Sigmoid colon (tissue), 4 donors: ENCODE measurements at regions not wholly inside any gene's neighbourhood (a gene's known extent, or its start where the extent isn't known, plus 50 kb on each side); places are given as distances from the start of the nearest gene placed in this dataset.

Source experiments
- EP300 ChIP-seq, 4 donors: sonication (generic); formaldehyde crosslinking; IDR thresholded peaks; one replicate each; pipeline ENCODE4 v1.6.1; 2017; ENCODE audit warnings: antibody characterized with exemption in 4 of 4
- POLR2A ChIP-seq, 2 donors: fragments of 450-650 bp; IDR thresholded peaks; one replicate each; pipeline ENCODE4 v1.6.1; 2016; ENCODE audit warnings: antibody characterized with exemption in 2 of 2, mild to moderate bottlenecking in 2 of 2, moderate library complexity in 2 of 2
- POLR2AphosphoS5 ChIP-seq, 4 donors: sonication (generic); formaldehyde crosslinking; IDR thresholded peaks; one replicate each; pipeline ENCODE4 v1.6.1; 2017; ENCODE audit warnings: antibody characterized with exemption in 4 of 4
- TF ChIP-seq, protein P1 (sequence below), 4 experiments: fragments of 450-650 bp in 3 of 4; fragments of 200-600 bp in 1 of 4; IDR thresholded peaks; one replicate each; pipeline ENCODE4 v1.5.1; 2016 to 2019; ENCODE audit warnings: antibody characterized with exemption in 4 of 4, mild to moderate bottlenecking in 3 of 4, moderate library complexity in 2 of 4

DNA sequence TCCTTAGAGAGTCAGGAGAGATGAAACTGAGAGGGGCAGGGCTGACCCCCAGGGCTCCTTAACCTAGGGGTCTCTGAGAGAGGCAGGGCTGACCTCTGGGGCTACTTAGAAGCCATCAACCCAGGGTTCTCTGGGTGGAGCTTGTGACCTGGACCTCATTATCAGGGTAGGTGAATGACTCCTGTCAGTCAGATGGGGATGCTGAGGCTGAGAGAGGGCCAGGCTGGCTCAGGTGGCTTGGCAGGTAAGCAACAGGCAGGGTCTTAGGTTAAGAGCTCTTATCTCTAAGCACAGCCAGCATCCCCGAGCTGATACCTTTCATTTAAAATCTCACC, 160.9 kb downstream of the PTPRU start:
- TF ChIP-seq, protein P1, sequence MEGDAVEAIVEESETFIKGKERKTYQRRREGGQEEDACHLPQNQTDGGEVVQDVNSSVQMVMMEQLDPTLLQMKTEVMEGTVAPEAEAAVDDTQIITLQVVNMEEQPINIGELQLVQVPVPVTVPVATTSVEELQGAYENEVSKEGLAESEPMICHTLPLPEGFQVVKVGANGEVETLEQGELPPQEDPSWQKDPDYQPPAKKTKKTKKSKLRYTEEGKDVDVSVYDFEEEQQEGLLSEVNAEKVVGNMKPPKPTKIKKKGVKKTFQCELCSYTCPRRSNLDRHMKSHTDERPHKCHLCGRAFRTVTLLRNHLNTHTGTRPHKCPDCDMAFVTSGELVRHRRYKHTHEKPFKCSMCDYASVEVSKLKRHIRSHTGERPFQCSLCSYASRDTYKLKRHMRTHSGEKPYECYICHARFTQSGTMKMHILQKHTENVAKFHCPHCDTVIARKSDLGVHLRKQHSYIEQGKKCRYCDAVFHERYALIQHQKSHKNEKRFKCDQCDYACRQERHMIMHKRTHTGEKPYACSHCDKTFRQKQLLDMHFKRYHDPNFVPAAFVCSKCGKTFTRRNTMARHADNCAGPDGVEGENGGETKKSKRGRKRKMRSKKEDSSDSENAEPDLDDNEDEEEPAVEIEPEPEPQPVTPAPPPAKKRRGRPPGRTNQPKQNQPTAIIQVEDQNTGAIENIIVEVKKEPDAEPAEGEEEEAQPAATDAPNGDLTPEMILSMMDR (IDR thresholded peaks at IDR 0.05): no peak
- TF ChIP-seq POLR2AphosphoS5 (IDR thresholded peaks at IDR 0.05) (no peak), POLR2A (IDR thresholded peaks at IDR 0.05) (no peak), EP300 (IDR thresholded peaks at IDR 0.05) (no peak)
